Endothelial cell (in vitro differentiated cells): ENCODE measurements at regions not wholly inside any gene's neighbourhood (a gene's known extent, or its start where the extent isn't known, plus 50 kb on each side); places are given as distances from the start of the nearest gene placed in this dataset.

Experiments
- DNase-seq: peaks from one replicate; pipeline ENCODE4 v3.0.0; 2021; ENCODE audit warnings: low spot score
- H3K27ac Mint-ChIP-seq: one replicate; pipeline ENCODE4 v1.8.0; 2021; ENCODE audit warnings: mixed read lengths, inconsistent platforms; ENCODE audit not compliant: unreplicated experiment
- H3K27me3 Mint-ChIP-seq: one replicate; pipeline ENCODE4 v1.8.0; 2021; ENCODE audit warnings: mild to moderate bottlenecking, moderate library complexity, mixed read lengths, inconsistent platforms; ENCODE audit not compliant: unreplicated experiment
- H3K36me3 Mint-ChIP-seq: one replicate; pipeline ENCODE4 v1.8.0; 2021; ENCODE audit warnings: mild to moderate bottlenecking, low read depth, mixed read lengths, inconsistent platforms; ENCODE audit not compliant: unreplicated experiment
- H3K4me1 Mint-ChIP-seq: one replicate; pipeline ENCODE4 v1.8.0; 2021; ENCODE audit warnings: mild to moderate bottlenecking, mixed read lengths, inconsistent platforms; ENCODE audit not compliant: unreplicated experiment
- H3K4me3 Mint-ChIP-seq: one replicate; pipeline ENCODE4 v1.8.0; 2021; ENCODE audit warnings: mild to moderate bottlenecking, mixed read lengths, inconsistent platforms; ENCODE audit not compliant: unreplicated experiment
- H3K9me3 Mint-ChIP-seq: one replicate; pipeline ENCODE4 v1.8.0; 2021; ENCODE audit warnings: mixed read lengths, inconsistent platforms; ENCODE audit not compliant: unreplicated experiment
- CTCF ChIP-seq: fragments of 200-600 bp; sonication (generic); IDR thresholded peaks from one replicate; pipeline ENCODE4 v1.5.0; 2021; ENCODE audit warnings: antibody characterized with exemption; ENCODE audit not compliant: unreplicated experiment

DNA sequence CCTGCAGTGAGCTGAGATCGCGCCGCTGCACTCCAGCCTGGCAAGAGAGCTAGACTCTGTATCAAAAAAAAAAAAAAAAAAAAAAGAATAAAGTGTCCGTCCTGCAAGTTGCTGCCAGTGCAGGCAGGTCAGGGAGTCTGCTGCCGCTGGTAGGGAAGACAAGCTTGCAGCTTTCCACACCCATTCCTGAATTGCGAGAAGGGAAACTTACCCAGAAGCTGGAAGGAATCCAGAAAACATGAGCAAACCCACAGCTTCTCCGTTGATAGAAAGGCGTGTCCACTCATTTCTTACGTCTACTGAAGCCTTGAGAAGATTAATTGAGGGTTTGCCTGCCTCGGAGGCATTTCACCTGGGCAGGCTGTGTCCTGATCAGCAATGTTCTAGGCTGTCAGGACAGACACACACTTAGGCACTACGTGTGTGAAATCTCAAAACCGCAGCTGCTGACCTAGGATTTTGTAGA lies 61.6 kb upstream of the DSP start:
- Mint-ChIP-seq H3K4me3 (no peak overlapping the region), H3K4me1 (no peaks in the 10 kb centered on the region), H3K36me3 (no peaks in the 10 kb centered on the region), H3K27me3 (no peaks in the 10 kb centered on the region), H3K27ac (no peak overlapping the region), H3K9me3 (no peaks in the 10 kb centered on the region)
- no peak for TF ChIP-seq CTCF
- DNase-seq: no peak

- H3K9me3 Mint-ChIP-seq: no peaks in the 10 kb centered on the region
Measured at GRCh38 chr6:7484666-7485065, 56.8 kb upstream of the DSP start.

DNA sequence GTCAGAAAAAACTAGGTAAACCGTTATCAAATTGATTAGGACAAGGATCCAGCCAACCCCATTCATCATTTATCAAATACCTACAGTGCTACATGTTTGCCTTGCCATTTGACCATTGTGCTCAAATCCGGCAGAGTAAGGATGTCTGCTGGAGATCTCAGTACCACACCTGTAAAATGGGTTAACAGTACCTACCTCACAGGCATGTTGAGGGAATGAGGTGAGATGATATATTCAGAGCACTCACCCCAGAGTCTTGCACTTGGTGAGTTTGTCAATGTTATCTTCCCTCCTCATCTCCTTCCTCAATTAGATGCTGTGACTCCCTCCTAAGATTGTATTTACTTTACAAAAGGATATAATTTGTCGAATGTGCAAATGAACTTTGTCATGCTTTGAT lies 54.5 kb upstream of the DSP start:
- H3K4me3 Mint-ChIP-seq: no peak overlapping the region
- DNase-seq: no peak
- no peak for TF ChIP-seq CTCF
- no peaks in the 10 kb centered on the region for H3K27me3 Mint-ChIP-seq
- no peak overlapping the region for H3K27ac Mint-ChIP-seq
- H3K9me3 Mint-ChIP-seq: no peaks in the 10 kb centered on the region
- no peaks in the 10 kb centered on the region for H3K36me3 Mint-ChIP-seq
- no peaks in the 10 kb centered on the region for H3K4me1 Mint-ChIP-seq

More at GRCh38 chr6:7484666-7485065, 56.8 kb upstream of the DSP start:
- no peaks in the 10 kb centered on the region for H3K27me3 Mint-ChIP-seq
- no peaks in the 10 kb centered on the region for H3K4me1 Mint-ChIP-seq
- H3K27ac Mint-ChIP-seq: no peak overlapping the region
- no peaks in the 10 kb centered on the region for H3K36me3 Mint-ChIP-seq
- TF ChIP-seq CTCF: no peak
- DNase-seq: no peak
- H3K4me3 Mint-ChIP-seq: no peak overlapping the region

DNA sequence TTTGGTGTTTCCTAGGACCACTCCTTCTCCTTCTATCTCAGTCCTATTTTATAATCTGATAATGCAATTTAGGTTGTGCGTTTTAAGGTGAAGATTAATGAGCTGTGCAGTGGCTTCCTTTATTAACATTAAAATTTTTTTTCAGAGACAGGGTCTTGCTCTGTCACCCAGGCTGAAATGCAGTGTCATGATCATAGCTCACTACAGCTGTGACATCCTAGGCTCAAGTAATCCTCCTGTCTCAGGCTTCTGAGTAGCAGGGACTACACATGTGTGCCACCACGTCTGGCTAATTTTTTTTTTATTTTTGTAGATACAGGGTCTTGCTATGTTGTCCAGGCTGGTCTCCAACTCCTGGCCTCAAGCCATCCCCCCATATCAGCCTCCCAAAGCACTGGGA lies 53.0 kb upstream of the DSP start:
- no peak for DNase-seq

DNA sequence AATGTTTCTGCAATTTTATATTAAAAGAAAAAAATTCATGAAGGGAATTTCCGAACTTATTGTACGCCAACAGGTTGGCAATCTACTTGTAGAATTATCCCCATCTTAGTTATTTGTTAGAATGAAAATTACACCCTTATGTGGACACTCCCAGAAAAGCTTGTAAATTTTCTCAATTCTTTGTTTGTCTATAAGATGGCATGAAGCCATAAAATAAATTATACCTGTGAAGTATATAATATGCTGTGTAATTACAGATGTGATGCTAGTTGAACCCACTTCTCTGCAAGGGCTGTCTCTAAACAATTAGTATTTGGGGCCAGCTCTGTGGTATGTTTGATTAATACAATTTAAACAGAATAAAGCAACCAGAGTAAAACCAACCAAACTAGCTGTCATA lies 52.1 kb upstream of the DSP start:
- H3K4me3 Mint-ChIP-seq: no peak overlapping the region
- no peak overlapping the region for H3K27ac Mint-ChIP-seq
- H3K27me3 Mint-ChIP-seq: no peaks in the 10 kb centered on the region
- no peaks in the 10 kb centered on the region for H3K36me3 Mint-ChIP-seq
- no peak for TF ChIP-seq CTCF
- H3K4me1 Mint-ChIP-seq: no peaks in the 10 kb centered on the region
- no peaks in the 10 kb centered on the region for H3K9me3 Mint-ChIP-seq
- DNase-seq: no peak

More for the DNA sequence above, 53.0 kb upstream of the DSP start:
- H3K4me3 Mint-ChIP-seq: no peak overlapping the region
- H3K27ac Mint-ChIP-seq: no peak overlapping the region
- no peak for TF ChIP-seq CTCF
- H3K4me1 Mint-ChIP-seq: no peaks in the 10 kb centered on the region
- no peaks in the 10 kb centered on the region for H3K9me3 Mint-ChIP-seq
- no peaks in the 10 kb centered on the region for H3K27me3 Mint-ChIP-seq
- H3K36me3 Mint-ChIP-seq: no peaks in the 10 kb centered on the region
